ENCODE measurements at regions not wholly inside any gene's neighbourhood (a gene's known extent, or its start where the extent isn't known, plus 50 kb on each side); places are given as distances from the start of the nearest gene placed in this dataset.
"Not testable (repeated sequence)": the region's sequence is repeated elsewhere in the genome, so short reads cannot be mapped to it uniquely, and the experiment has no call there.

GRCh38 chr1:168468822-168469221 lies 75.0 kb downstream of the XCL2 start:
- no peak for DNase-seq (ENCODE audit: low spot score in 2 of 2)
- Mint-ChIP-seq H3K4me1 (peaks cover 61% of the 10 kb centered on the region), H3K4me3 (no peak overlapping the region), H3K9me3 (peaks cover 8% of the 10 kb centered on the region), H3K27ac (no peak overlapping the region), H3K36me3 (no peaks in the 10 kb centered on the region)
- ATAC-seq = no peak

- H3K27ac Mint-ChIP-seq = peak overlapping the region; percentile 52
Observed at GRCh38 chr1:168468042-168468809, 75.6 kb downstream of the XCL2 start.

GRCh38 chr1:168467452-168467851 lies 76.3 kb downstream of the XCL2 start:
- peaks cover 2% of the 10 kb centered on the region for H3K9me3 Mint-ChIP-seq
- H3K27ac Mint-ChIP-seq = peak overlapping the region; percentile 52
- H3K4me1 Mint-ChIP-seq = peaks cover 61% of the 10 kb centered on the region
- H3K36me3 Mint-ChIP-seq = no peaks in the 10 kb centered on the region
- peak overlapping the region; percentile 45 for H3K4me3 Mint-ChIP-seq
- DNase-seq (ENCODE audit: low spot score in 2 of 2) (no peak), ATAC-seq (no peak)

More at GRCh38 chr1:168468042-168468809, 75.6 kb downstream of the XCL2 start:
- ATAC-seq (no peak), DNase-seq (ENCODE audit: low spot score in 2 of 2) (no peak)
- H3K4me3 Mint-ChIP-seq = peak overlapping the region; percentile 45
- no peaks in the 10 kb centered on the region for H3K36me3 Mint-ChIP-seq
- H3K9me3 Mint-ChIP-seq = peaks cover 2% of the 10 kb centered on the region
- H3K4me1 Mint-ChIP-seq = peaks cover 61% of the 10 kb centered on the region

DNA sequence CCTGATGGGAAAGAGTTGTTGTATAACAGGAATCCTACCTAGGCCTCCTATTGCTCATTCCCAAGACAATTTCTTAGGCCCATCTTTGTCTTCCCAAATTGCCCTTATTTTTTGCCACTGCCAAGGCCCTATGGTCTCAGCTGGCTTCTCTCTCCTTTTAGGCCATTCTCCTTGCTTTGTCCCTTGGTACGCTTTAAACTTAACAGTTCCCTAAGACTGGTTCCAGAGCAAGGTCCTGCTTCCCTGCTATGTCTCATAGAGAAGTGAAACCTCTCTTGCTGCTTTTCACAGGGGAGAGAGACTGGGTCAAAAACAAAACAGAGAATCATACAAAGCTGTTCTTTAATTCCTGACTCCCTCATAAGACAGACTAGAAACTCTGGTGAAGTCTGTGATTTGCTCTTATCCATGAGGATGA lies 77.1 kb downstream of the XCL2 start:
- Mint-ChIP-seq H3K27ac (peak overlapping the region; percentile 15), H3K9me3 (peaks cover 5% of the 10 kb centered on the region), H3K4me1 (peaks cover 61% of the 10 kb centered on the region), H3K4me3 (peak overlapping the region; percentile 45), H3K36me3 (no peaks in the 10 kb centered on the region)
- DNase-seq (ENCODE audit: low spot score in 2 of 2) (no peak), ATAC-seq (no peak)

GRCh38 chr1:168466092-168466713 lies 77.6 kb downstream of the XCL2 start:
- Mint-ChIP-seq H3K9me3 (peaks cover 10% of the 10 kb centered on the region), H3K27ac (peak overlapping the region; percentile 15), H3K36me3 (no peaks in the 10 kb centered on the region), H3K4me1 (peaks cover 60% of the 10 kb centered on the region), H3K4me3 (peak overlapping the region; percentile 45)
- ATAC-seq = peak; percentile 97
- DNase-seq (ENCODE audit: low spot score in 2 of 2) = peak; percentile 11 to 75

- not testable (repeated sequence) for DNase-seq (ENCODE audit: low spot score in 2 of 2); H3K4me3 Mint-ChIP-seq; H3K27ac Mint-ChIP-seq; ATAC-seq; H3K36me3 Mint-ChIP-seq
- Mint-ChIP-seq H3K9me3 (peaks cover 14% of the 10 kb centered on the region), H3K4me1 (peaks cover 24% of the 10 kb centered on the region)
Observed at GRCh38 chr1:168461108-168461507, 82.7 kb downstream of the XCL2 start.

DNA sequence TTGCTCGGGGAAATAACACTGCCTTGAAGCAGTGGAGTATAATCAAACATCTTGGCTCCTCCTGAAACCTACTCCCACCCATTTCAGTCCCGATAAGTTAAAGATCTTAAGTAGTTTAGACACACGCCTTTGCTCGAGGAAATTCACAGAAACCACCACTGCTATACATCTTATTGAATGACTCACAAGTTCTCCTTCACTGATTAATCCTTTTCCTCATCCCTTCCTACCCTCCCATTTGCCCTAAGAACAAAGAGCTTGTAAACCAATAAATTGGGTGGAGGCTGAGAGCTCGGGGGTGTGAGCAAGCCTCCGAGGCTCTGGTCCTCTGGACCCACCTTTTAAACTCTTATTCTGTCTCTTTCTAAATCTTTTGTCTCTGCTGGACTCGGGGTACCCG lies 86.5 kb downstream of the XCL2 start:
- H3K9me3 Mint-ChIP-seq = peaks cover 11% of the 10 kb centered on the region
- peaks cover 15% of the 10 kb centered on the region for H3K4me1 Mint-ChIP-seq
- peak overlapping the region; percentile 64 for H3K27ac Mint-ChIP-seq
- H3K36me3 Mint-ChIP-seq; DNase-seq (ENCODE audit: low spot score in 2 of 2); ATAC-seq: not testable (repeated sequence)
- H3K4me3 Mint-ChIP-seq = peak overlapping the region; percentile 12

DNA sequence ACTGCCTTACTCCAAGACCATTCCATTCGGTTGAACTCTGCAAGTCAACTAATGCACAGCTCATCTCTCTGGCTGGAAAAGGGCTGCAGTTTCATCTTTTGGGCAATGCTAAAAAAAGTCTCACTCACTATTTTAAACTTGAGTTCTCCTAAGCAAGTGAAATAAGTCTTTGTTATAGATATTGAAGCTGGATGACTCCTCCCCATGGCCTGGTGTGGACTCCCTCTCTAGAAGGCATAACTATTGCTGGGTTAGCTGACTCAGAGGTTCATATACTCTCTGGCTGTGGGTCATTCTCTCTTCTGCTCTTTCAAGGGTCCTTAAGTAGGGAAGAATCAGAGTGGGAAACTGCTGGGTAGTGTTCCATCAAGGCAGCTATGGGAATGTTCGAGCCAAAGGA lies 88.0 kb downstream of the XCL2 start:
- ATAC-seq = no peak
- no peak overlapping the region for H3K27ac Mint-ChIP-seq

DNA sequence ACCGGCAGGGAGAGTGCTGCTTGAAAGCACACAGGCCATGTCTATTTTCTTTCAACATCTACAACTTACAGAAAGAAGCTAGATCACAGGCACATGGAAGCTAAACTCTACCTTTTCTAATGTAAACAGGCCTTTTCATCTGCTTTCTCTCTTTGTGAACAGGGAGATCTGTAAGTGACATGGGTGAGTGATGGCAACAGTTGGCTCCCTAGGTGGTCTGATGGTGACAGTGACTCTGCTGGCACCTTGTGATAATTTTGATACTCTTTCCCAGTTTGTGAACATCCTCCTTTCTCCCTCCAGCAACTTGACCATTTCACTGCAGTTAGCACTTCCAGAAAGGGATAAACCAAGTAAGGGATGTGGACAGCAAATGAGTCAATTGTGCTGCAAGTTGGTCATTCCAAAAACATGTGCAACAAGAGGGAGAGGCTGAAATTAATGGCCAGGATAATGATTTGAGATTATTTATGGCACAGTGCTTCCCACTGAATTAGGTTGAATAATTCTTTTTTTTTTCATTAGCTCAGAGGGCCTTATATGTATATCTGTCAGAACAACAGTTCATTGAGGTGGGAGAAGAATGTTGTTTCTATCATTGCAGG lies 89.5 kb downstream of the XCL2 start:
- DNase-seq (ENCODE audit: low spot score in 2 of 2) (no peak), ATAC-seq (no peak)
- H3K4me1 Mint-ChIP-seq = peaks cover 20% of the 10 kb centered on the region
- H3K27ac Mint-ChIP-seq = no peak overlapping the region
- no peak overlapping the region for H3K4me3 Mint-ChIP-seq
- no peaks in the 10 kb centered on the region for H3K36me3 Mint-ChIP-seq
- peaks cover 4% of the 10 kb centered on the region for H3K9me3 Mint-ChIP-seq

More for the DNA sequence above, 88.0 kb downstream of the XCL2 start:
- Mint-ChIP-seq H3K36me3 (no peaks in the 10 kb centered on the region), H3K9me3 (peaks cover 7% of the 10 kb centered on the region), H3K4me1 (peaks cover 20% of the 10 kb centered on the region), H3K4me3 (no peak overlapping the region)
- DNase-seq (ENCODE audit: low spot score in 2 of 2) = no peak

DNA sequence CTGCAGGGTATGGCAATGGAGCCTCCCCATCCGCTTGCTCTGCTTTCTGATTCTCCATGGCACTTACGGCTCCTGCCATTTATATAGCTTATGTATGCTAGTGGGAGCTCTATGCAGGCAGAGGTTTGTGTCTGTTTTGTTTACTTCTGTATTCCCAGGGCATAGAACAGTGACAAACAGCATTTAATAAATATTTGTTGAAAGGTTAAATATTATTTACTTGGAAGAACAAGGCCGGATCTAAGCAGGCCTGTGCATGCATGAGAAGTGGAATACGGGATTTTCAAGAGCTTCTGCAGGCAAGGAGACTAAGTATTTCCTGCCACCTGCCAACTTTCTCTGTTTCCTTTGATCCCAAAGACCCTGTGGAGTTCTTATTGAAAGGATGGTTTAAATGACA lies 90.7 kb downstream of the XCL2 start:
- H3K4me1 Mint-ChIP-seq = peaks cover 19% of the 10 kb centered on the region
- no peak for DNase-seq (ENCODE audit: low spot score in 2 of 2)
- H3K4me3 Mint-ChIP-seq = no peak overlapping the region
- no peak overlapping the region for H3K27ac Mint-ChIP-seq
- H3K36me3 Mint-ChIP-seq = no peaks in the 10 kb centered on the region
- H3K9me3 Mint-ChIP-seq = peaks cover 4% of the 10 kb centered on the region
- no peak for ATAC-seq

- H3K4me3 Mint-ChIP-seq = no peak overlapping the region
- H3K4me1 Mint-ChIP-seq = peaks cover 12% of the 10 kb centered on the region
- DNase-seq (ENCODE audit: low spot score in 2 of 2) = no peak
- ATAC-seq = no peak
- H3K27ac Mint-ChIP-seq = no peak overlapping the region
- H3K36me3 Mint-ChIP-seq = no peaks in the 10 kb centered on the region
- H3K9me3 Mint-ChIP-seq = peaks cover 4% of the 10 kb centered on the region
Observed at GRCh38 chr1:168452329-168452728, 91.5 kb downstream of the XCL2 start.

DNA sequence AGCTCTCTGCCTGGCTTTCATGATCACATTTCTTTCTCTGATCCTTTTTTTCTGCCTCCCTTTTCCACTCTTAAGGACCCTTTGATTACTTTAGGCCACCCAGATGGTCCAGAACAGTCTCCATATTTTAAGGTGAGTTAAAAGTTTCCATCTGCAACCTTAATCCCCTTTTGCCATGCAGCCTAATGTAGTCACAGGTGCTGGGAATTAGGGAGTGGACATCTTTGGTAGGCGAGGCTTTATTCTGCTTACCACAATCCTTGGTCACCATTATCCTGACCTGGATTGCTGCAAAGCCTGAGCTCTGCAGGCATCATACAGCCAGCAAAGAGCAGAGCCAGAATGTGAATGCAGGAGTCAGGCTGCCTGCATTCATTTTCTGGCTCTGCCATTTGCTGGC lies 95.9 kb downstream of the XCL2 start:
- no peak overlapping the region for H3K27ac Mint-ChIP-seq
- peaks cover 4% of the 10 kb centered on the region for H3K9me3 Mint-ChIP-seq
- no peak for DNase-seq (ENCODE audit: low spot score in 2 of 2)
- ATAC-seq = no peak
- H3K4me1 Mint-ChIP-seq = peaks cover 39% of the 10 kb centered on the region
- H3K36me3 Mint-ChIP-seq = no peaks in the 10 kb centered on the region
- H3K4me3 Mint-ChIP-seq = no peak overlapping the region

- Mint-ChIP-seq H3K9me3 (no peaks in the 10 kb centered on the region), H3K4me1 (peaks cover 45% of the 10 kb centered on the region), H3K36me3 (no peaks in the 10 kb centered on the region), H3K27ac (no peak overlapping the region), H3K4me3 (no peak overlapping the region)
- no peak for DNase-seq (ENCODE audit: low spot score in 2 of 2)
- no peak for ATAC-seq
Observed at GRCh38 chr1:168446081-168446480, 97.7 kb downstream of the XCL2 start.

DNA sequence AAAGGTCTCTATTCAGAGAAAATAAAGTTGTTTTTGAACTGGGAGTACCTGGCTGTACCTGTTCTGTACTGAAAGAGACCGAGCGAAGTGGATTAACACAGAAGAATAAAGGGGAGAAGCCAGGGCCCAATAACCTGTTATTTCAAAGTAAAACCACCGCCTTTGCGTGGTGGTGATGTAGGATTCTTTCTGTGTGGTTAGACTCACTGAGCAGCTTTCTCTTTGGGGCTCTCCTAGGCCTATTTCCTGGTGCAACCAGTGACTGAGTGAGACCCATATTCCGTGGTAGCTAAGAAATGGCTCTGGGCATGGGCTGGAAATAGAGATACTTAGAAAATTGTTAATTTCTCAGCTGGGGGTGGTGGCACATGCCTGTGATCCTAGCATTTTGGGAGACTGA lies 99.9 kb downstream of the XCL2 start:
- Mint-ChIP-seq H3K27ac (peak overlapping the region; percentile 11), H3K4me3 (peak overlapping the region; percentile 8), H3K36me3 (no peaks in the 10 kb centered on the region), H3K9me3 (no peaks in the 10 kb centered on the region), H3K4me1 (peaks cover 66% of the 10 kb centered on the region)
- DNase-seq (ENCODE audit: low spot score in 2 of 2) (no peak), ATAC-seq (peak; percentile 74)

DNA sequence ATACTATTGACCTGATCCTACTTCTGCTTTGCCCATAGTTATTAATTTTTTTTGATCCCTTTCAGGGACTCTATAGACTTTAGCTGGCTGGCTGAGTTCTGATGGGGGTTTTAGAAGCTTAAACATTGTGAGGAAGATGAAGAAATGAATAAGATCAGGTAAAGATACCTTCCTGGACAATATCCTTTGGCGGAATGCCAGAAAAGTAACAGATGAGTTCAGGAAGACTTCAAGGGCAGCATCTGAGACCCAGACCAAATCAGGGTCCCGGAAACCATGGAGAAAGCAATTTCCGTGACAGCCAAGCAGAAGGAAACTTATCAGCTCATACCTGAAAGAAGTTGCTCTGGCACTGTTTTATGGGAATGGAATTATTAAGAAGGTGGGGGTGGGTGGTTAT lies 100.4 kb downstream of the XCL2 start:
- Mint-ChIP-seq H3K9me3 (no peaks in the 10 kb centered on the region), H3K27ac (peak overlapping the region; percentile 11), H3K4me3 (peak overlapping the region; percentile 8), H3K36me3 (no peaks in the 10 kb centered on the region), H3K4me1 (peaks cover 72% of the 10 kb centered on the region)
- ATAC-seq (no peak), DNase-seq (ENCODE audit: low spot score in 2 of 2) (no peak)

DNA sequence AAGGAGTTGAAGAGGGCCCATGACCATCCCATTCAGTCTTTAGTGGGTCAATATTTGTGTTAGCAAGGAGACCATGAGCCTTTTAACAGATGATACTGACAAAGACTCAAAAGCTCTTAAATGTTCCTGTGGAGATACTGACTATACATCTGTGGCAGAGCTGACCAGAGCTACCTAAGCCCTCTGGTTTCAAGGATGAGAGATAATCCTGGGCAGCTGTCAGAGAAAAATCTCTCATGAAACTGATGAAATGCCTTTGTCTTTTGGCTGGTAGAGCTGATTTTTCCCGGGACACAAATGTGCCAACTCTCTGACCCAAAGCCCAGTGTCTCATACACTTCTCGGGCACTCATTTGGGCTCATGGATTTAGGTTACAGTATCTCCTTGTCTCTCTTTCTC lies 100.9 kb downstream of the XCL2 start:
- Mint-ChIP-seq H3K36me3 (no peaks in the 10 kb centered on the region), H3K27ac (no peak overlapping the region), H3K4me3 (no peak overlapping the region), H3K4me1 (peaks cover 75% of the 10 kb centered on the region), H3K9me3 (no peaks in the 10 kb centered on the region)
- ATAC-seq = no peak
- DNase-seq (ENCODE audit: low spot score in 2 of 2) = no peak

Measured in stimulated activated effector memory CD8-positive, alpha-beta T cell treated with anti-CD3 and anti-CD28 coated beads, Interleukin-12 subunit alpha, Interleukin-12 subunit beta, amount 100 ng/mL, for 72 hours (primary cell).